GM18907 (cell line): ENCODE measurements at regions not wholly inside any gene's neighbourhood (a gene's known extent, or its start where the extent isn't known, plus 50 kb on each side); places are given as distances from the start of the nearest gene placed in this dataset.
A peak's percentile ranks its signal among the peaks of the same experiment; 100 is the strongest.

Experiments
- ATAC-seq: cut with Tn5 transposase; IDR thresholded peaks from one replicate; pipeline ENCODE4 v1.9.1; 2021; ENCODE audit warnings: mild to moderate bottlenecking, moderate library complexity; ENCODE audit not compliant: unreplicated experiment

DNA sequence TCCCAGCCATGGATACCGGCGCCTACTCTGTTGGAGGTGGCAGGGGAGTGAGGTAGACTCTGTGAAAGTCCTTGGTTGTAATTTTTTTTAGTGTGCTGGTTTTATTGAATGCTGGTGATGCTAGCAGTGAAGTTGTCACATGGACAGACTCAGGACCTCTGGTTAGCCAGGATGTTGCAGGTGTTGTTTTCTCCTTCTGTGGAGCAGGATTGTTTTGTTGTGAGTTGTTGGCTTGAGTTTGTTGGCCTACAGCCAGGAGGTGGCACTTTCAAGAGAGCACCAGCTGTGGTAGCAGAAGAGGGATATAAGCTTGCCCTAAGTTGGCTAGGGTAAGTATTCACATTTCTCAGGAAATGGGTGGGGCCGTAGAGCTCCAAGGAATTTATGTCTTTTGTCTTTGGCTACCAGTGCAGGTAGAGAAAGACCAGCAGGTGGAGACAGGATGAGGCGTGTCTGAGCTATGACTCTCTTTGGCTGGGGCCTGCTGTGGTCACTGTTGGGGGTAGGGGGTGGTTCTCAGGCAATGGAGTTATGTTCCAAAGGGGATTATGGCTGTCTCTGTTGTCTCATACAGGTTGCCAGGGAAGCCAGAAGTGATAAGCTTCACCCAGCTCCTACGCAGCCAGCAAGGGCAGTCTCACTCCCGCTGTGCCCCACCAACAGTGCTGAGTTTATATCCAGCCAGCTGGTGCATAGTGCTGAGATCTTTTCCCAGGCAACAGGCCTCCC is 248.7 kb downstream of the TAF11L14 start:
- ATAC-seq, result no peak

- no peak for ATAC-seq
These were observed 253.9 kb downstream of the TAF11L14 start for GRCh38 chr5:17888155-17888554.

DNA sequence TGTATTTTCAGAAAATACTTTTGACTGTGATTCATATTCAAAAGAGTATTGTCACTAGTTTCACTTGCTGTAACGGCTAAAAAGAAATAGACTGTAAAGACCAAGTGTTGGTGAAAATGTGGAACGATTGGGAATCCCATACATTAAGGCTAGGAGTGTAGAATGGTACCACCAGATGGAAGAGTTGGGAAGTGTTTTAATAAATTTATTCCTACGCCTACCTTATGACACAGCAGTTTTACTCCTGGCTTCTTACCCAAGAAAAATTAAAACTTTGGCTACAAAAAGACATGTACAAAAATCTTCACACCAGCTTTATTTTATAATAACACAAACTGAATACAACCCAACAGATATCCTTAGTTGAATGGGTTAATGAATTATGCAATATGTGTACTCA is 256.2 kb downstream of the TAF11L14 start:
- ATAC-seq, result no peak

GRCh38 chr5:17891881-17892280 is 257.6 kb downstream of the TAF11L14 start:
- ATAC-seq, result no peak

DNA sequence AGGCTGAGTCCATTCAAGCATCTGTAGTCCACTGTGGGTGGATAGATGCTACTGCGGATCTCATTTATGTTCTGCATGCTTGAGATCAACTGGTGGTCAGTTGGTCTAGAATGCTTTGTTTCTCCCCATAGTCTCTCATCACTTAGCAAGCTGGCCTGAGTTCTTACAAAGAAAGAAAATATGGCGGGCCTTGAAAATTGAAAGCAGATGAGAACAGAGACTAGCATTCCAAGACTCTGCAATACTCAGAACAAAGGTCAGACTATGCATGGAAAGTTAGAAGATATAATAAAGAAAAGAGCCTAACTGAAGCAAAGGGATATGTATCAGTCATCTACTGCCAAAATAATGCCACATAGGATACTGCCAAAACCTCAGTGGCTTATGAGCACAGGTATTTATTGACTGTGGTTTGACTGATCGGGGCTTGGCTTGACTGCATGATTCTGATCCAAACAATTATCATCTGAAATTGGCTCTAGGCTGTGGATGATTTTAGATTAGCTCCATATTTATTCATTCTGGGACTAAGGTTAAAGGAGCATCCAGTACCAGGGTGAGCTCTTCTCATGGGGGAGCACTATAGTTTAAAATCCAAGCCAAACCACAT is 258.9 kb downstream of the TAF11L14 start:
- ATAC-seq, result no peak

DNA sequence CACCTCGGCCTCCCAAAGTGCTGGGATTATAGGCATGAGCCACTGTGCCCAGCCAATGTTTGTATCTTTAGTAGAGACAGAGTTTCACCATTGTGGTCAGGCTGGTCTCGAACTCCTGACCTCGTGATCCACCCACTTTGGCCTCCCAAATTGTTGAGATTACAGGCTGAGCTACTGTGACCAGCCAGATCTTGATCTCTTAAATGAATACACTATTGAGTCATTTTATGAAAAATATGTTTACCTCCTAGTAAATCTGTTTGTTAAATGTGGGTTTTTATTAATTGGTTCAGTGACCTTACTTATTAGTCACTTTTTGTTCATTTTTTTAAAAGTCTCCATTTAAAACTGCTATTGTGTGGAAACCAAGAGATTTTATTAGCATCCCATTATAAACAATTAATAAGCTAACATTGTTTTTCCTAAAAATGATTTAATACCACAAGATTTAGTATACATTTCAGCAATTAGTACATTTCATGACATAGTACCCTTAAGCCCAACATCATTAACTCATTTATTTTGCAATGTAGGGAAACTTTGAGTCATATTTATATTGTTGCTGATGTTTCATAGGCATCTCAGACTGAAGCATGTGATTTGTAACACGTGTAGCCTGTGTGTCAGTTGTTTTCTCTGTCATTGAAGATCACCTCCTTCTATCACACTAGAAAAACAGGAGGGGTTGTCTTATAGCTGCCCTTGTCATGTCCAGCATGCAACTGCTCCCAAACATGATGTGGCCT is 261.2 kb downstream of the TAF11L14 start:
- ATAC-seq, result no peak

GRCh38 chr5:17896605-17897004 is 262.3 kb downstream of the TAF11L14 start:
- no peak for ATAC-seq

- no peak for ATAC-seq
These were observed 263.5 kb downstream of the TAF11L14 start for GRCh38 chr5:17897776-17898175.

DNA sequence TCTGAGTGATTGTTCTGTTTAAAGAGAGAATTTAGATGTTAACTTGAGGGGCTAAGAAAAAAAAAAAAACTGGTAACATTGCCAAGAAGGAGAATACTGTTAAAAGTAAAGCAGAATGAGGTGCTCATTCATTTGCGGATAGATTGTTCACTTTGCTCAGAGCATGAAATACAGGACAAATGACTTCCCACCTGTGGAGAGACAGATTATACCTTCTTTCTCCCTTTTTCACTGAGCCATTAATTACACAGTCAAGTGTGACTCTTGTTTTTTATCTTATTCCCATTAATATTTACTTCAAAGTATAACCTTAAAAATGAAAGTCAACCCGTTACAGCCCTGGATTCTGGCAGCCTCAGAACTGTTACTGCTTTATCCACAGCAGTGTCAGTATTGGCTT is 264.5 kb downstream of the TAF11L14 start:
- no peak for ATAC-seq

DNA sequence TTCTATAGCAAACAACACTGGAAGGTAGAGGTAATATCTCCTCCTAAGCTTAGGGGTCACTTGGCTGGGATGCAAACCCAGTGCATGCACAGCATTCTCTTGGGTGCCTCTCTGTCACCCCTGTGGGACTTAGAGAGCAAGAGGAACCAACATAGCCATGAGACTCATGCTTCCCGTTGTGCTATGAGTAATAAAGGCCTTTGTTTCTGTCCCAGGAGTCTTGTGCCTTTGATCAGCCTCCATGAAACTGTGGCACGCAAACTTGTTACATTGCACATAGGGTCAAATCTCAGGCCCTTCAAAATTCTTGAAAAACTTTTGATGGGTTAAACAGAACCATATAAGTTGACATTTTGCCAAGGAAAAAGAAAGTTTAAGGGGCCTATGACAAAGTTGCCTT is 272.8 kb downstream of the TAF11L14 start:
- ATAC-seq, result peak; percentile 87

GRCh38 chr5:17910318-17910717 is 276.1 kb downstream of the TAF11L14 start:
- ATAC-seq, result no peak

DNA sequence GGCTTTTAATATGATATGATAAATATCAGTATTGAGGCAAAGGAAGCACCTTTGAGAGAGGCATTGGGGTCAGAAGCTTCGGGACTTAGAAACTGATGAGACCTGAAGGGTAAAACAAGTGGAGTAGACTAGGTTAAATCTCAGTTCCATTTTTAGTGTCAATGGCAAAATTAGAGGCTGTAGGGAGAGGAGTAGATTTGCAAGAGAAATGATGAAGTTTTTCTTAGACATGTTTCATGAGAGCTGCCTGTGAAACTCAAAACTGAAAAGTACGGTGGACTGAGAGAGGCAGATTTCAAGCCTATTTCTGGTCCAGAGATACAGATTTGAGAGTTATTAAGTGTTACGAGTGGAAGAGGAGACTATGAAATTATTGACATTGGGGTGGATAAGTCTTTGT is 278.5 kb downstream of the TAF11L14 start:
- ATAC-seq, result no peak

GRCh38 chr5:17916446-17916845 is 282.2 kb downstream of the TAF11L14 start:
- ATAC-seq, result no peak

- no peak for ATAC-seq
These were observed 283.2 kb downstream of the TAF11L14 start for GRCh38 chr5:17917465-17917864.

GRCh38 chr5:17918373-17919104 is 284.3 kb downstream of the TAF11L14 start:
- no peak for ATAC-seq

- ATAC-seq, result no peak
These were observed 291.0 kb downstream of the TAF11L14 start for GRCh38 chr5:17925276-17925675.

GRCh38 chr5:17928581-17928981 is 294.3 kb downstream of the TAF11L14 start:
- no peak for ATAC-seq

DNA sequence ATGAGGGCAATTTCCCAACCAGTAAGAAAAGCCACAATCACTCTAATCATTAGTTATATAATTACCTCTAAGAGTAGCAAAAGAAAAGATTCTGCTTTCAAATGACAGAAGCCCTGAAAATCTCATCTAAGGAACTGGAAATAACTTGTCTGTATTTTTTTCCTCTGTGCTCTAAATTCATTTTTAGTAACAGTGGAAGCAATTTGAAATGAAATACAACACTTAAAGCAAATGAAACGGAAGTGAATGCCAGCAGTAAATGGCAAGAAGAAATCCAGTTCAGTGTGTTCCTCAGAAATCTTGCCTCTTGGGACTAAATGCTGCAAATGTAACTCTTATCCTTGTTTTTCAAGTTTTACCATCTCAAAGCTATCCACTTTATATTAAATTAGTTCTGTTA is 294.9 kb downstream of the TAF11L14 start:
- ATAC-seq, result no peak

- ATAC-seq, result no peak
These were observed 296.1 kb downstream of the TAF11L14 start for GRCh38 chr5:17930346-17930745.

DNA sequence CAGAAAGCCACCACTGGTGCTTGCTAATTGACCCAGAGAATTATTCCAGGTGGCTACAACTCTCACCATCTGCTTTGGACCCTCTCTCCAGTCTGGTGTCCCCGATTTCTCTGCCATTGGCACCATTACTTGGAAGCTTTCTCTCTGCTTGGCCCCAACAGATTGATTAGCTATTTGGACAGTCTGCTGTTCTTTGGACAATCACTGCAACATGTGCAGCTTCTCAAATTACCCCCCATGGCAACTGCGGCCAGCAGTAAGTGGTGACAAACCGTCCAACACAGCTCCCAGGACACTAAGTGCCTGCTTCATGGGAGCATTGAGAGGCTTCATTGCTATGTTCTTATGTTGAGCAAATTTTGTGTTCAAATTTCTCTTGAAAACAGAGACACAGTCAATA is 309.8 kb downstream of the TAF11L14 start:
- ATAC-seq, result no peak

DNA sequence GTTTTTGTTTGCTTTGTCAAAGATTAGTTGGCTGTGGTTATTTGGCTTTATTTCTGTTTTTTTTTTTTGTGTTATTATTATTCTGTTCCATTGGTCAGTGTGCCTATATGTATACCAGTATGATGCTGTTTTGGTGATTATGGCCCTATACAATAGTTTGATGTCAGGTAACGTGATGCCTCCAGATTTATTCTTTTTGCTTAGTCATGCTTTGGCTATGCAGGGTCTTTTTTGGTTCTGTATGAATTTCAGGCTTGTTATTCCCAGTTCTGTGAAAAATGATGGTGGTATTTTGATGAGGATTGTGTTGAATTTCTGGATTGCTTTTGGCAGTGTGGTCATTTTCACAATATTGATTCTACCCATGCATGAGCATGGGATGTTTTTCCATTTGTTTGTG is 312.8 kb downstream of the TAF11L14 start:
- ATAC-seq, result no peak
